Right forelimb (tissue), 1 donor: ENCODE measurements at regions not wholly inside any gene's neighbourhood (a gene's known extent, or its start where the extent isn't known, plus 50 kb on each side); places are given as distances from the start of the nearest gene placed in this dataset.

Experiments used
- DNase-seq: peaks from one replicate; pipeline ENCODE4 v3.0.0-alpha.2; 2018

- DNase-seq: no peak
Measured at GRCh38 chr6:14903176-14904038, 342.5 kb upstream of the JARID2 start.

- no peak for DNase-seq
Measured at GRCh38 chr6:14905201-14905600, 340.7 kb upstream of the JARID2 start.

GRCh38 chr6:14906621-14907020 is 339.2 kb upstream of the JARID2 start:
- DNase-seq: no peak

DNA sequence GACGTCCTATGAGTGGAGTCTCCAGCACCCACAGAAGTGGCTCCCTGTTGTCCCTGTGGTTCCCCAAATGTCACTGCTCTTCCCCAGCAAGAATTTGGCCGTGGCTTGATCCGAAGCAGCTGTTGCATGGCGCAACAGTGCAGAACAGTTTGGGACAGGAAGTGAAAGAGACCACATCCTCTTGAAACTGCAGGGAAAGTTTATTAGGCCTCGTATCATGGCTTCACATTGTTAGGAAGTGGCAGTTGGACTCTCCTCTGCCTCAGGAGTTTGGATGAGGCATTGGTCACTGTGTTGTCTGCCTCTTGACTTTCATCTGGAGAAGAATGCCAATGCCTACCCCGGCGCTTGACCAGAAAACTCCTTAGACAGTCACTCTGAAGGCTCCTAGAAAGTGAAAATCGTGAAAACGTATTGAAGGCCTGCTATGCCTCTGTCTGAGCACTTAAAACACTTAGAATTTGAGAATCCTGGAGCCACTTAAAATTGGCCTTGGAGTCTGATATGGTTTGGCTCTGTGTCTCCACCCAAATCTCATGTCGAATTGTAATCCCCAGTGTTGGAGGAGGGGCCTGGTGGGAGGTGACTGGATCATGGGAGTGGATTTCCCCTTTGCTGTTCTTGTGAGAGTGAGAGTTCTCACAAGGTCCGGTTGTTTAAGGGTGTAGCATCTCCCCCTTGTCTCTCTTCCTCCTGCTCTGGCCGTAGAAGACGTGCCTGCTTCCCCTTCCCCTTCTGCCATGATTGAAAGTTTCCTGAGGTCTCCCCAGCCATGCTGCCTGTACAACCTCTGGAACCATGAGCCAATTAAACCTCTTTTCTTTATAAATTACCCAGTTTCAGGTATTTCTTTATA is 334.9 kb upstream of the JARID2 start:
- no peak for DNase-seq

DNA sequence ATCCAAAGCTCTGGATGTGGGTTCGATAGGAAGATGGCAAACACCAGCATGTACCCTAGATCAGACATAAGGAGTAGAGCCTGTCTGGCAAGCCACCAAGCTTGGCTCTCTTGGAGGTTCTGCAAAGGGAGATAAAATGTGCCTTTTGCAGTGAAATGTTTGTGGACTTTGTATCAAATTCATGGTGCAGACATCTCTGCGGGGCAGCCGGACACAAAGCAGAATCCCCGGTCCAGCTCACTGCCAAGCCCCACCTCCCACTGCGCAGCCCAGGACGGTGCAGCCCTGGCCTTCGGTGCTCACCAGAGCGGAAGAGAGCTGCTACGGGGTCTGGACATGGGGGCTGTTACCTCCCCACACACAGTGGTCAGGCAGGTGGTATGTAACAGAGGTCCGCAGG is 333.6 kb upstream of the JARID2 start:
- DNase-seq: no peak

DNA sequence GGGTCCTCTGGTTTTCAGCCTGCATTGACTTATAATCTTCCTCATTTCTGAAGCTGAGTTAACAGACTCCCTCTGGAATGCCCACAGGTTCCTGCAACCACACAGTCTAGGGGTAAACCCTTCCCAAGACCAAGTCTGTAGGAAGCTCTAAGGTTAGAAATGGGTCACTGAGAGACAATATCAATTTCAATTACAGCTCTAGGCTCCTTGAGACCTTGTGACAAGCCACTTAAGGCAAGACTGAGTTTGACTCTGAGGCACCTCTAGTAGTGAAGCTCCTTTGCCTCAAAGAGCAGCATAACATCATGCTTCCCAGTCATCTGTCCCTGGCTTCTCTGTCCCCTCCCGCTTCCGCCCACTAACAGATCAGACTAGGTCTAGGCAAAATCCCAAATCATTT is 333.2 kb upstream of the JARID2 start:
- DNase-seq: no peak

DNA sequence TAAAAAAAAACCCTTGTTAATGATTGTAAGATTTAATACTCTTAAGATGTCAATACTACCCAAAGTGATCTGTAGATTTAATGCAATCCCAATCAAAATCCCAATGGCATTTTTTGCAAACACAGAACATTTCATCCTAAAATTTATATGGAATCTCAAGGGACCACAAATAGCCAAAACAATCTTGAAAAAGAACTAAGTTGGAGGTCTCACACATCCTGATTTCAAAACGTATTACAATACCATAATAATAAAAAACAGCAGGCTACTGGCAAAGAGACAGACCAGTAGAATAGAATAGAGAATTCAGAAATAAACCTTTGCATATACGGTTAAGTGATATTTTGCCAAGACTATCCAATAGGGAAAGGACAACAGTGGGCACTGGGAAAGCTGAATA is 331.9 kb upstream of the JARID2 start:
- no peak for DNase-seq

DNA sequence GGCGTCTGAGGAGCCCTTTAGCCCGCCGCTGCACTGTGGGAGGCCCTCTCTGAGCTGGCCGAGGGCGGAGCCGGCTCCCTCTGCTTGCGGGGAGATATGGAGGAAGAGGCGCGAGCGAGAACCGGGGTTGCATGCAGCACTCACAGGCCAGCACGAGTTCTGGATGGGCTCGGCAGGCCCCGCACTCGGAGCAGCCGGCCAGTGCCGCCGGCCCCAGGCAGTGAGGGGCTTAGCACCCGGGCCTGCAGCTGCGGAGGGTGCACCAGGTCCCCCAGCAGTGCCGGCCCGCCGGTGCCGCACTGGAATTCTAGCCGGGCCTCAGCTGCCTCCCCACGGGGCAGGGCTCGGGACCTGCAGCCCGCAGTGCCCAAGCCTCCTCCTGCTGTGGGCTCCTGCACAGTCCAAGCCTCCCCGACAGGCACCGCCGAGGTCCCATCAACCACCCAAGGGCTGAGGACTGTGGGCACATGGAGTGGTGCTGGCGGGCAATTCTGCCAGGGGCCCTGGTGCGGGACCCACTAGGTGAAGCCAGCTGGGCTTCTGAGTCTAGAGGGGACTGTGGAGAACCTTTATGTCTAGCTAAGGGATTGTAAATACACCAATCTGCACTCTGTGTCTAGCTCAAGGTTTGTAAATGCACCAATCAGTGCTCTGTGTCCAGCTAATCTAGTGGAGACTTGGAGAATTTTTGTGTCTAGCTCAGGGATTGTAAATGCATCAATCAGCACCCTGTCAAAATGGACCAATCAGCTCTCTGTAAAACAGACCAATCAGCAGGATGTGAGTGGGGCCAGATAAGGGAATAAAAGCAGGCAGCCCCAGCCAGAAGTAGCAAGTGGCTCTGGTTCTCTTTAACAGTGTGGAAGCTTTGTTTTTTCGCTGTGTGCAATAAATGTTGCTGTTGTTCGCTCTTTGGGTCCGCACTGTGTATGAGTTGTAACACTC is 329.7 kb upstream of the JARID2 start:
- DNase-seq: no peak

- DNase-seq: no peak
Measured at GRCh38 chr6:14917109-14917910, 328.6 kb upstream of the JARID2 start.

- no peak for DNase-seq
Measured at GRCh38 chr6:14918200-14918907, 327.5 kb upstream of the JARID2 start.

GRCh38 chr6:14919038-14919670 is 326.7 kb upstream of the JARID2 start:
- no peak for DNase-seq

DNA sequence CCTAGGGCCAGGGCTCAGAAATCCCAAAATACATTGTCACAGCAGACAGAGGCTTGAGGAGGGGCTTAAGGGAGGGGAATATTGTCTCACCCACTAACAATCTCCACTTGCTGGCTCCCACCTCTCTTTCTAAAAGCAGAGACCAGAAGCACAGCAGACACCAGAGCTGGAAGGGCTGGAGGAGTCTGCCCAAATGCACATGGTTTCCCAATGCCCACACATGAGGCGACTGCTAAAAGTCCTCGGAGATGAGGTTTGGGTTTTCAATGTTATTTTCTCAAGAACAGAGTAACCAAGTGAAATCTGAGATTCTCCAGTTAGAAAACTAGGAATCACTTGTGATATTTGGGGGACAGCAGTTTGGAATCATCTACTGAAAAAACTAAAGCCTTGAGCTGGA is 325.6 kb upstream of the JARID2 start:
- DNase-seq: no peak

DNA sequence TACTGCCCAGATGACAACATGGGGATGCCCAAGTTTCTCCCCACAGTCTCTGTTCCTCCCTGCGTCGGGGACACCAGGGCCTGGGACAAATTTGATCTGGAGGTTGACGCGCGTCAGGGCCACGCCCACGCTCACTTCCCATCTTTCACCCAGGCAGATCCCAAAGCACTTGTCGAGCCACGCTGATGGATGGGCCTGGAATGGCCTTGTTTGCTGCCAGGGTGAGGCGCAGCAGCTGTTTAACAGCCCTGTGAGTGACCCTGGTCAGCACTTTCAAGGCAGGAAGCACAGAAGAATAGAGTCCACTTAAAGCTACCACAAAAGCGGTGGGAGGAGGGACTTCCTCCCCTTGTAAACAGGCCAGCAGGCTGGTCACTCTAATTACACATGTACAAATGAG is 324.7 kb upstream of the JARID2 start:
- no peak for DNase-seq

- no peak for DNase-seq
Measured at GRCh38 chr6:14921878-14922671, 323.8 kb upstream of the JARID2 start.

DNA sequence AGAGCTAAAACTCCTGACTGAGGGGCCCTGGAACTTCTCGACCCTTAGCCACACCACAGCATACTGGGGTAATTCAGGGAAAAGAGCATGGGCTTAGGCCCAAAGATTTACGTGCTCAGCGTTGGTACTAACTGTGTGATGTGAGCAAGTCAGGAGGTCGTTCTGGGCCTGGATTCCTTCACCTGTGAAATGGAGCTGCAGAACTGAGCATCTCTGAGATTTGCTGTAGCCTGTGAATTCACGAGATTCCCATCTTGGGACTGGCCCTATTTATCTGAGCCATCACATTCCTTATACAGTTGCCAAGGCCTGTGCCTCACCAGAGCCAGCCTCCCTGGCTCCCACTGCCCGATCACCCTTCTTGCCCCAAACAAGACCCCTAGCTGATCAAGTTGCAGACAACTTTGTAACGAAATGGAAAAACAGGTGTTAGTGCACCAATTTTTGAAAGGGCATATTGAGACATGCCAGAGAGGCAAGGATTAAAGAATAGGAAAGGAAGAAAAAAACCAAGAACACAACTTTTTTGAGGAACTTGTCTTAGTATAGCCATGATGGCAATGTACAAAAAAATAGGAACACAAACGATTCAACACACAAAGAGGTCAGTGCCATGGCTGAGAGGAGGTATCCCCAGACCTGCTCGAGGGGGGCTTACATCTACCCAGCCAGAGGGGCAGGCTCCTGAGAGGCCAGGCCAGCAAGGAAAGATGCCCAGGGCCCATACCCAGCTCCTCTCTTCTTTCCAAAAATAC is 323.0 kb upstream of the JARID2 start:
- no peak for DNase-seq

GRCh38 chr6:14924126-14925024 is 321.5 kb upstream of the JARID2 start:
- DNase-seq: peak; percentile 75

DNA sequence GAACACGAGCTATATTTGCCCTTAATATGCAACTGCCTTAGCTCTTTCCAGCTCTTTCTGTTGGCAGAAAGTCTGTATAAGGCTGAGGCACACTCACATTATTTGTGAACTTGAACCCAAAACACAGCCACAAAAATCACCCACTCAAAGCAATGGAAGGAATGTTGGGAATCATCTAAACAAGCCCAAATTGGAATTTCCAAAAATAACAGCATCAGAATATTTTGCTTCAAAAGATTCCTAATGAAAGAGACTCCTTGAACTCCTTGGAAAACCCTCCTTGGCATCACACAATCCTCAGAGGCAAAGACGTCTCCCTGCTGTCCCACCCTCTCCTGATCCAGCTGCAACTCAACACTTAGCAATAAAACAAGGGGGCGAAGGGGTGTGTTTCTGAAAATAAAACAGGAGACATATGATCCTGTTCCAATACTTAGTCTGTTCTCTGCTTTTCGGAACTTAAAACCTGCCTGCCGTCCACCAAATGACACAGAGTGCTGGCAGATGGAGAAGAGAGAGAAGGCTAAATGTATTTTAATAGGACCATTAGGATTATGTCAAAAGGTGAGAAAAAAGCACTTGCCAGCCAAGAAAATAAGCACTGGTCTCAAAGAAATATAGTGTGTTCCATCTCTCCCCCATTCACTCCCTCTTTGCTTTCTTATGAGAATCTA is 320.7 kb upstream of the JARID2 start:
- no peak for DNase-seq

GRCh38 chr6:14925699-14926026 is 320.2 kb upstream of the JARID2 start:
- DNase-seq: no peak
